ENCODE measurements at regions not wholly inside any gene's neighbourhood (a gene's known extent, or its start where the extent isn't known, plus 50 kb on each side); places are given as distances from the start of the nearest gene placed in this dataset.

GRCh38 chr15:46137443-46137842 lies 502.6 kb downstream of the SQOR start:
- no peak for TF ChIP-seq ZFX (IDR thresholded peaks at IDR 0.05)
- no peak for TF ChIP-seq CTCF (IDR thresholded peaks at IDR 0.05 in 2 of 3, conservative IDR thresholded peaks at IDR 0.05 in 1 of 3; ENCODE audit: borderline replicate concordance in 1 of 3, insufficient read depth in 1 of 3, low read depth in 2 of 3, low read length in 2 of 3)
- TF ChIP-seq POLR2AphosphoS5 (IDR thresholded peaks at IDR 0.05; ENCODE audit: low read depth, low read length): no peak
- TF ChIP-seq EZH2 (IDR thresholded peaks at IDR 0.05): no peak
- TF ChIP-seq POLR2A (IDR thresholded peaks at IDR 0.05; ENCODE audit: borderline replicate concordance, extremely low read depth, insufficient read depth, insufficient read length): no peak
- no peak for TF ChIP-seq SP1 (IDR thresholded peaks at IDR 0.05; ENCODE audit: low read depth)
- no peak for TF ChIP-seq SIN3A (IDR thresholded peaks at IDR 0.05; ENCODE audit: low read depth)

All from HCT116 (cell line).